DMS 273 (cell line): ENCODE measurements at regions not wholly inside any gene's neighbourhood (a gene's known extent, or its start where the extent isn't known, plus 50 kb on each side); places are given as distances from the start of the nearest gene placed in this dataset.

Experiments used
- DNase-seq: peaks from one replicate; lab custom pipeline; 2025; ENCODE audit not compliant: unreplicated experiment; lab: John Stamatoyannopoulos, UW

- no peak for DNase-seq
These were observed 169.4 kb downstream of the DAD1 start for GRCh38 chr14:22419620-22420019.

- DNase-seq: no peak
These were observed 170.4 kb downstream of the DAD1 start for GRCh38 chr14:22418631-22419030.

- DNase-seq: no peak
These were observed 171.1 kb downstream of the DAD1 start for GRCh38 chr14:22417914-22418313.

- DNase-seq: no peak
These were observed 172.8 kb downstream of the DAD1 start for GRCh38 chr14:22416193-22416592.

- no peak for DNase-seq
These were observed 173.4 kb downstream of the DAD1 start for GRCh38 chr14:22415605-22415959.

GRCh38 chr14:22414876-22415604 lies 174.0 kb downstream of the DAD1 start:
- DNase-seq: no peak

- DNase-seq: peak; percentile 94
These were observed 176.1 kb downstream of the DAD1 start for GRCh38 chr14:22412926-22413411.

- DNase-seq: no peak
These were observed 177.5 kb downstream of the DAD1 start for GRCh38 chr14:22411398-22412055.

- DNase-seq: no peak
These were observed 178.5 kb downstream of the DAD1 start for GRCh38 chr14:22410497-22410896.

GRCh38 chr14:22409006-22409405 lies 180.0 kb downstream of the DAD1 start:
- no peak for DNase-seq

GRCh38 chr14:22408547-22408946 lies 180.5 kb downstream of the DAD1 start:
- no peak for DNase-seq

- no peak for DNase-seq
These were observed 182.0 kb downstream of the DAD1 start for GRCh38 chr14:22407033-22407432.

- DNase-seq: no peak
These were observed 183.8 kb downstream of the DAD1 start for GRCh38 chr14:22405201-22405600.

- DNase-seq: no peak
These were observed 185.7 kb downstream of the DAD1 start for GRCh38 chr14:22403296-22403695.

GRCh38 chr14:22400655-22401259 lies 188.3 kb downstream of the DAD1 start:
- DNase-seq: peak; percentile 4

- no peak for DNase-seq
These were observed 189.2 kb downstream of the DAD1 start for GRCh38 chr14:22399776-22400175.

- peak; percentile 43 for DNase-seq
These were observed 191.7 kb downstream of the DAD1 start for GRCh38 chr14:22397221-22397737.

GRCh38 chr14:22395803-22396202 lies 193.2 kb downstream of the DAD1 start:
- no peak for DNase-seq

GRCh38 chr14:22394616-22395015 lies 194.4 kb downstream of the DAD1 start:
- DNase-seq: no peak

GRCh38 chr14:22393796-22394195 lies 195.2 kb downstream of the DAD1 start:
- DNase-seq: no peak

- peak; percentile 90 for DNase-seq
These were observed 197.0 kb downstream of the DAD1 start for GRCh38 chr14:22391908-22392565.
